Ishikawa (cell line): ENCODE measurements at regions not wholly inside any gene's neighbourhood (a gene's known extent, or its start where the extent isn't known, plus 50 kb on each side); places are given as distances from the start of the nearest gene placed in this dataset.

Source experiments
- NFIC ChIP-seq: IDR thresholded peaks from 2 replicates; pipeline ENCODE4 v1.6.1; 2012
- RAD21 ChIP-seq: IDR thresholded peaks from 2 replicates; pipeline ENCODE4 v1.6.1; 2012; ENCODE audit warnings: low read depth
- YY1 ChIP-seq: IDR thresholded peaks from 2 replicates; pipeline ENCODE4 v1.6.1; 2012; ENCODE audit warnings: low read depth
- ZBTB7A ChIP-seq: IDR thresholded peaks from 2 replicates; pipeline ENCODE4 v1.6.1; 2012; ENCODE audit warnings: low read depth

DNA sequence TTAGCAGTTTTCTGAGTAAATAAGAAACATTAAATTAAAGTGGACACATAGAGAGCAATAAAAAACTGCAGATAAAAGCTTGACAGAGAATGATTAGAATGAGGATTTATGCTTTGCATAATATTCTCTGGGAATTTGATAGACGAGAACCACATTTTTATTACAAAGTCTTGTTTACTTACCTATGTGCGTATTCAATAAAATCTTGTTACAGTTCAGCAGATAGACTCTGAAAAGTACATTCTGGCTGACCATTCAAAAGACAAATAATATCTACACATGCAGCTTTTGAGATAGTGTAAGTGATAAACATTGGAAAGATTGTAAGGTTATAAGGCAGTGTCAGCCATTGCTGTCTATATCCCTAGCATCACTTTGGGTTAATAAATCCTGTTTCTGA is 381.6 kb downstream of the NYAP2 start:
- TF ChIP-seq NFIC (no peak), YY1 (no peak), ZBTB7A (no peak), RAD21 (no peak)
